ENCODE measurements at regions not wholly inside any gene's neighbourhood (a gene's known extent, or its start where the extent isn't known, plus 50 kb on each side); places are given as distances from the start of the nearest gene placed in this dataset.
"Not testable (repeated sequence)": the region's sequence is repeated elsewhere in the genome, so short reads cannot be mapped to it uniquely, and the experiment has no call there.

DNA sequence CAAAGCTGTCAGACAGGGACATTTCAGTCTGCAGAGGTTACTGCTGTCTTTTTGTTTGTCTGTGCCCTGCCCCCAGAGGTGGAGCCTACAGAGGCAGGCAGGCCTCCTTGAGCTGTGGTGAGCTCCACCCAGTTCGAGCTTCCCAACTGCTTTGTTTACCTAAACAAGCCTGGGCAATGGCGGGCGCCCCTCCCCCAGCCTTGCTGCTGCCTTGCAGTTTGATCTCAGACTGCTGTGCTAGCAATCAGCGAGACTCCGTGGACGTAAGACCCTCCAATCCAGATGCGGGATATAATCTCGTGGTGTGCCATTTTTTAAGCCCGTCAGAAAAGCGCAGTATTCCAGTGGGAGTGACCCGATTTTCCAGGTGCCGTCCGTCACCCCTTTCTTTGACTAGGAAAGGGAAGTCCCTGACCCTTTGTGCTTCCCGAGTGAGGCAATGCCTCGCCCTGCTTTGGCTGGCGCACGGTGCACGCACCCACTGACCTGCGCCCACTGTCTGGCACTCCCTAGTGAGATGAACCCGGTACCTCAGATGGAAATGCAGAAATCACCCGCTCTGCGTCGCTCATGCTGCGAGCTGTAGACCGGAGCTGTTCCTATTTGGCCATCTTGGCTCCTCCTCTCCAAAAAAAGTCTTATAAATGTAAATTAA, 54.1 kb upstream of the RIMS1 start:
- H3K4me1 Mint-ChIP-seq (ENCODE audit: low read depth); H3K4me3 Mint-ChIP-seq; H3K9me3 Mint-ChIP-seq; H3K27ac Mint-ChIP-seq; H3K27me3 Mint-ChIP-seq (ENCODE audit: low read depth); H3K36me3 Mint-ChIP-seq (ENCODE audit: low read depth): not testable (repeated sequence)
